Activated T-cell treated with anti-CD3 and anti-CD28 coated beads, Interleukin-2, amount 50 U/mL, for 48 hours (primary cell): ENCODE measurements at regions not wholly inside any gene's neighbourhood (a gene's known extent, or its start where the extent isn't known, plus 50 kb on each side); places are given as distances from the start of the nearest gene placed in this dataset.
A peak's percentile ranks its signal among the peaks of the same experiment; 100 is the strongest.
"Not testable (repeated sequence)": the region's sequence is repeated elsewhere in the genome, so short reads cannot be mapped to it uniquely, and the experiment has no call there.

ENCODE experiments used
- DNase-seq, 2 experiments: peaks; one replicate each; pipeline ENCODE4 v3.0.0-alpha.2; 2020

- DNase-seq, result no peak
Measured at GRCh38 chr1:224535641-224536040, 80.5 kb upstream of the CNIH3 start.

GRCh38 chr1:224539971-224540370, 76.1 kb upstream of the CNIH3 start:
- no peak for DNase-seq

GRCh38 chr1:224540535-224540934, 75.6 kb upstream of the CNIH3 start:
- DNase-seq, result no peak

- no peak for DNase-seq
Measured at GRCh38 chr1:224541072-224541790, 74.9 kb upstream of the CNIH3 start.

- DNase-seq, result no peak
Measured at GRCh38 chr1:224541901-224542630, 74.1 kb upstream of the CNIH3 start.

GRCh38 chr1:224542783-224543440, 73.2 kb upstream of the CNIH3 start:
- peak in 1 of 2 experiments; percentile 34 for DNase-seq

- no peak for DNase-seq
Measured at GRCh38 chr1:224543453-224543852, 72.7 kb upstream of the CNIH3 start.

GRCh38 chr1:224544346-224545110, 71.6 kb upstream of the CNIH3 start:
- DNase-seq, result no peak

- DNase-seq, result no peak
Measured at GRCh38 chr1:224545571-224545970, 70.5 kb upstream of the CNIH3 start.

- DNase-seq, result no peak
Measured at GRCh38 chr1:224548676-224549075, 67.4 kb upstream of the CNIH3 start.

- not testable (repeated sequence) for DNase-seq
Measured at GRCh38 chr1:224551189-224551588, 64.9 kb upstream of the CNIH3 start.

- DNase-seq, result no peak
Measured at GRCh38 chr1:224554056-224554455, 62.1 kb upstream of the CNIH3 start.

- no peak for DNase-seq
Measured at GRCh38 chr1:224554620-224555259, 61.4 kb upstream of the CNIH3 start.

- DNase-seq, result no peak
Measured at GRCh38 chr1:224558904-224559303, 57.2 kb upstream of the CNIH3 start.

GRCh38 chr1:224559981-224560728, 56.0 kb upstream of the CNIH3 start:
- DNase-seq, result no peak

GRCh38 chr1:224562881-224563280, 53.2 kb upstream of the CNIH3 start:
- not testable (repeated sequence) for DNase-seq

GRCh38 chr1:224563666-224564065, 52.5 kb upstream of the CNIH3 start:
- no peak for DNase-seq

GRCh38 chr1:224564454-224565084, 51.5 kb upstream of the CNIH3 start:
- DNase-seq, result no peak

GRCh38 chr1:224565186-224565585, 50.9 kb upstream of the CNIH3 start:
- DNase-seq, result no peak

- no peak for DNase-seq
Measured at GRCh38 chr1:224565611-224566406, 50.3 kb upstream of the CNIH3 start.
